ENCODE measurements at regions not wholly inside any gene's neighbourhood (a gene's known extent, or its start where the extent isn't known, plus 50 kb on each side); places are given as distances from the start of the nearest gene placed in this dataset.

- DNase-seq = no peak
Measured at GRCh38 chr21:24290151-24290833, 1317.0 kb downstream of the MRPL39 start.

- DNase-seq = no peak
Measured at GRCh38 chr21:24289539-24289938, 1317.7 kb downstream of the MRPL39 start.

GRCh38 chr21:24280596-24280995 lies 1326.7 kb downstream of the MRPL39 start:
- no peak for DNase-seq

- no peak for DNase-seq
Measured at GRCh38 chr21:24278711-24279110, 1328.6 kb downstream of the MRPL39 start.

GRCh38 chr21:24276204-24276603 lies 1331.1 kb downstream of the MRPL39 start:
- DNase-seq = no peak

GRCh38 chr21:24275616-24276015 lies 1331.7 kb downstream of the MRPL39 start:
- DNase-seq = no peak

GRCh38 chr21:24272521-24272938 lies 1334.8 kb downstream of the MRPL39 start:
- DNase-seq = no peak

GRCh38 chr21:24265987-24266386 lies 1341.3 kb downstream of the MRPL39 start:
- DNase-seq = no peak

- no peak for DNase-seq
Measured at GRCh38 chr21:24260751-24261150, 1346.5 kb downstream of the MRPL39 start.

- DNase-seq = no peak
Measured at GRCh38 chr21:24259241-24259640, 1348.0 kb downstream of the MRPL39 start.

- DNase-seq = no peak
Measured at GRCh38 chr21:24255591-24255990, 1351.7 kb downstream of the MRPL39 start.

GRCh38 chr21:24225431-24225830 lies 1381.8 kb downstream of the MRPL39 start:
- no peak for DNase-seq

GRCh38 chr21:24224422-24224821 lies 1382.9 kb downstream of the MRPL39 start:
- DNase-seq = no peak

- DNase-seq = no peak
Measured at GRCh38 chr21:24223624-24224023, 1383.7 kb downstream of the MRPL39 start.

- DNase-seq = no peak
Measured at GRCh38 chr21:24222676-24223075, 1384.6 kb downstream of the MRPL39 start.

- DNase-seq = no peak
Measured at GRCh38 chr21:24220446-24220845, 1386.8 kb downstream of the MRPL39 start.

- no peak for DNase-seq
Measured at GRCh38 chr21:24217151-24217550, 1390.1 kb downstream of the MRPL39 start.

- no peak for DNase-seq
Measured at GRCh38 chr21:24210130-24210529, 1397.2 kb downstream of the MRPL39 start.

GRCh38 chr21:24208562-24209260 lies 1398.6 kb downstream of the MRPL39 start:
- no peak for DNase-seq

- no peak for DNase-seq
Measured at GRCh38 chr21:24205319-24205718, 1402.0 kb downstream of the MRPL39 start.

GRCh38 chr21:24204641-24205040 lies 1402.6 kb downstream of the MRPL39 start:
- DNase-seq = no peak

GRCh38 chr21:24200052-24200451 lies 1407.2 kb downstream of the MRPL39 start:
- DNase-seq = no peak

- DNase-seq = no peak
Measured at GRCh38 chr21:24197923-24198322, 1409.4 kb downstream of the MRPL39 start.

GRCh38 chr21:24197132-24197643 lies 1410.1 kb downstream of the MRPL39 start:
- no peak for DNase-seq

All from NCI-H2029 treated with DMSO at 0.1 percent for 48 hours (cell line).